SH-SY5Y (cell line): ENCODE measurements at regions not wholly inside any gene's neighbourhood (a gene's known extent, or its start where the extent isn't known, plus 50 kb on each side); places are given as distances from the start of the nearest gene placed in this dataset.

Experiments used
- GATA2 ChIP-seq: IDR thresholded peaks from 2 replicates; pipeline ENCODE4 v1.6.1; 2011; ENCODE audit warnings: mild to moderate bottlenecking, low read depth, low read length
- GATA3 ChIP-seq: IDR thresholded peaks from 2 replicates; pipeline ENCODE4 v1.6.1; 2011; ENCODE audit warnings: low read depth, mild to moderate bottlenecking, low read length, moderate library complexity

- no peak for TF ChIP-seq GATA2
- no peak for TF ChIP-seq GATA3
Measured at GRCh38 chr10:78571891-78572290, 496.9 kb upstream of the ZMIZ1 start.
